ENCODE measurements at regions not wholly inside any gene's neighbourhood (a gene's known extent, or its start where the extent isn't known, plus 50 kb on each side); places are given as distances from the start of the nearest gene placed in this dataset.

- Histone ChIP-seq H3K4me1 (ENCODE audit: control insufficient read depth, insufficient read depth, low read length) (no peaks in the 10 kb centered on the region), H3K27me3 (ENCODE audit: control insufficient read depth, insufficient read depth, low read length) (no peaks in the 10 kb centered on the region), H3K36me3 (ENCODE audit: control insufficient read depth, insufficient read depth, low read length) (no peaks in the 10 kb centered on the region), H3K27ac (ENCODE audit: low read length) (no peak overlapping the region), H3K9me3 (ENCODE audit: control insufficient read depth, insufficient read depth, low read depth, low read length) (no peaks in the 10 kb centered on the region), H3K4me3 (ENCODE audit: low read depth in 2 of 2, low read length in 2 of 2) (no peak overlapping the region)
- TF ChIP-seq CTCF (IDR thresholded peaks at IDR 0.05) (no peak), TCF7L2 (IDR thresholded peaks at IDR 0.05; ENCODE audit: low read depth, low read length) (no peak), POLR2AphosphoS5 (IDR thresholded peaks at IDR 0.05; ENCODE audit: low read depth, low read length) (no peak), SIN3A (IDR thresholded peaks at IDR 0.05; ENCODE audit: borderline replicate concordance, insufficient read depth, low read depth, low read length) (no peak), REST (IDR thresholded peaks at IDR 0.05; ENCODE audit: insufficient read depth in 1 of 2, low read depth in 2 of 2, low read length in 1 of 2) (no peak)
- intact Hi-C loops (cut with micrococcal nuclease; ENCODE audit: unreplicated experiment): no loop called here
- POLR2A ChIA-PET: no interaction called here
- ATAC-seq: no peak
- no TSS peak for BruUV-seq (replicated peaks)
- in situ Hi-C loops (cut with HindIII; ENCODE audit: low pct_unique_long_range_greater_than_20kb, low sequenced_read_pairs): no loop called here
- no peak for DNase-seq (ENCODE audit: low read depth, low spot score)
- CTCF ChIA-PET: no interaction called here
Observed at GRCh38 chr3:191915712-191916111, 454.7 kb downstream of the PYDC2 start.

- TF ChIP-seq CTCF (IDR thresholded peaks at IDR 0.05) (no peak), POLR2AphosphoS5 (IDR thresholded peaks at IDR 0.05; ENCODE audit: low read depth, low read length) (no peak), SIN3A (IDR thresholded peaks at IDR 0.05; ENCODE audit: borderline replicate concordance, insufficient read depth, low read depth, low read length) (no peak), REST (IDR thresholded peaks at IDR 0.05; ENCODE audit: insufficient read depth in 1 of 2, low read depth in 2 of 2, low read length in 1 of 2) (no peak), TCF7L2 (IDR thresholded peaks at IDR 0.05; ENCODE audit: low read depth, low read length) (no peak)
- POLR2A ChIA-PET: interaction anchor here (0.6 kb wide), 1 partner anchor 63 kb away, joined by 3 read pairs; no protein-coding TSS in a partner anchor
- H3K27me3 ChIP-seq (ENCODE audit: control insufficient read depth, insufficient read depth, low read length): no peaks in the 10 kb centered on the region
- no peak overlapping the region for H3K4me3 ChIP-seq (ENCODE audit: low read depth in 2 of 2, low read length in 2 of 2)
- DNase-seq (ENCODE audit: low read depth, low spot score): no peak
- in situ Hi-C loops (cut with HindIII; ENCODE audit: low pct_unique_long_range_greater_than_20kb, low sequenced_read_pairs) (no loop called here), intact Hi-C loops (cut with micrococcal nuclease; ENCODE audit: unreplicated experiment) (no loop called here)
- no peak overlapping the region for H3K27ac ChIP-seq (ENCODE audit: low read length)
- CTCF ChIA-PET: no interaction called here
- no peaks in the 10 kb centered on the region for H3K9me3 ChIP-seq (ENCODE audit: control insufficient read depth, insufficient read depth, low read depth, low read length)
- ATAC-seq: no peak
- no peaks in the 10 kb centered on the region for H3K36me3 ChIP-seq (ENCODE audit: control insufficient read depth, insufficient read depth, low read length)
- no TSS peak for BruUV-seq (replicated peaks)
- no peaks in the 10 kb centered on the region for H3K4me1 ChIP-seq (ENCODE audit: control insufficient read depth, insufficient read depth, low read length)
Observed at GRCh38 chr3:191919491-191920026, 458.6 kb downstream of the PYDC2 start.

Measured in Panc1 (cell line).